Activated naive CD8-positive, alpha-beta T cell treated with anti-CD3 and anti-CD28 coated beads for 36 hours (primary cell): ENCODE measurements at regions not wholly inside any gene's neighbourhood (a gene's known extent, or its start where the extent isn't known, plus 50 kb on each side); places are given as distances from the start of the nearest gene placed in this dataset.
"Not testable (repeated sequence)": the region's sequence is repeated elsewhere in the genome, so short reads cannot be mapped to it uniquely, and the experiment has no call there.

Source experiments
- DNase-seq: peaks from one replicate; pipeline ENCODE4 v3.0.0; 2021
- H3K27ac Mint-ChIP-seq: one replicate; pipeline ENCODE4 v1.8.0; 2022; ENCODE audit warnings: mild to moderate bottlenecking, moderate library complexity, mixed read lengths
- H3K27me3 Mint-ChIP-seq: one replicate; pipeline ENCODE4 v1.8.0; 2022; ENCODE audit warnings: mild to moderate bottlenecking, mixed read lengths
- H3K36me3 Mint-ChIP-seq: one replicate; pipeline ENCODE4 v1.8.0; 2021; ENCODE audit warnings: mild to moderate bottlenecking, mixed read lengths
- H3K4me1 Mint-ChIP-seq: one replicate; pipeline ENCODE4 v1.8.0; 2021; ENCODE audit warnings: mixed read lengths
- H3K4me3 Mint-ChIP-seq: one replicate; pipeline ENCODE4 v1.8.0; 2022; ENCODE audit warnings: mild to moderate bottlenecking, moderate library complexity, mixed read lengths
- H3K9me3 Mint-ChIP-seq: one replicate; pipeline ENCODE4 v1.8.0; 2022; ENCODE audit warnings: mixed read lengths

DNA sequence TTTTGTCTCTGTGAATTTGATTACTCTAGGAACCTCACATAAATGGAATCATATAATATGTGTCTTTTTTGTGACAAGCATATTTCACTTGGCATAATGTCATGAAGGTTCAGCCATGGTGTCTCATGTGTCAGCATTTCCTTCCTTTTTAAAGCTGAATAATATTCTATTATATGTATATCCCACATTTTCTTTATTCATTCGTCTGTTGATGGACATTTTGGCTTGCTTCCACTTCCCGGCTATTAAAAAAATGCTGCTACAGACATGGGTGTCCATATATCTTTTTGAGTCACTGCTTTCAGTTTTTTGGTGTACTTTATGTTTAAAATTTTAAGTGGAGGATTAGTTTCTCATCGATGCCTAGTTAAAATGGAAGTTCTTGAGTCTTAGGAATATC is 59.8 kb upstream of the C5orf63 start:
- Mint-ChIP-seq H3K36me3 (no peaks in the 10 kb centered on the region), H3K4me3 (no peak overlapping the region), H3K27ac (no peak overlapping the region), H3K9me3 (no peaks in the 10 kb centered on the region), H3K27me3 (no peaks in the 10 kb centered on the region), H3K4me1 (no peaks in the 10 kb centered on the region)
- DNase-seq = no peak

DNA sequence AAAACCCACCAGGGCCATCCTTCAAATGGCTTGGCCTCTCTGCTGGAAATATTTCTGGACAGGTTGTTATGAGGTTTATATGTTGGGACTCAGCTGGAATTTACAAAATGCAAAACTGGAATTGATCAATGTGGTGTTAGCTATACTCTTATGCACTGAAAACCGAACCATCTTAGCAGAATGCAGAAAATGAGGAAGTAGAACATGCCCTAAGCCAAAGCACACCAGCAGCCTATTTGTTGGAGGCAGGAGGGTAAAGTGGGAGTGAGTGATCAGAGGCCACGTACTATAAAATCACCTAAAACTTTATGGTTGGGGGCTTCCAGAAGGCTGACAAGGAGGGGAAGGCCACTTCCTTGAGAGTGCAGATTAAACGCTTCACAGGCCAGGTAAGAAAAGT is 63.6 kb upstream of the C5orf63 start:
- Mint-ChIP-seq H3K36me3 (peaks cover 4% of the 10 kb centered on the region), H3K9me3 (no peaks in the 10 kb centered on the region), H3K4me1 (no peaks in the 10 kb centered on the region), H3K27me3 (peaks cover 11% of the 10 kb centered on the region), H3K4me3 (no peak overlapping the region), H3K27ac (no peak overlapping the region)
- DNase-seq = no peak

DNA sequence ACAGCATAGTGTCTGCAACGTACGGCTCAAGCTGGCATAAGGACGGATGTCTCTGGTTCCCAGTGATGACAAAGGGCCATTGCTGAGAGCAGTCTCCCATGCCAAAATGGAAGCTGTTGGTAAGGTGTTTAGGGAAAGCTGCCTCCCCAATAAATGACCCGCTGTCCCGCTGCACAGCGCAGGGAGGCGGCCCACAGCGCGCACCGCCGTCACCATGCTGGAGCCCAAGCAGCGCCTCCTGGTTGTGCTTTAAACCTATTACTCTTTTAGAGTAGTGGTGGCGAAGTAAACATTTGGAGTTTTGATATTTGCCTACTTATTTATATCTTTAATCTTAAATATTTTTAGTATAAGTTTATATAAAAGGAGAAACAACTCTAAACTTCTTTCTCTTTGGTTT is 70.4 kb upstream of the C5orf63 start:
- H3K4me1 Mint-ChIP-seq = no peaks in the 10 kb centered on the region

DNA sequence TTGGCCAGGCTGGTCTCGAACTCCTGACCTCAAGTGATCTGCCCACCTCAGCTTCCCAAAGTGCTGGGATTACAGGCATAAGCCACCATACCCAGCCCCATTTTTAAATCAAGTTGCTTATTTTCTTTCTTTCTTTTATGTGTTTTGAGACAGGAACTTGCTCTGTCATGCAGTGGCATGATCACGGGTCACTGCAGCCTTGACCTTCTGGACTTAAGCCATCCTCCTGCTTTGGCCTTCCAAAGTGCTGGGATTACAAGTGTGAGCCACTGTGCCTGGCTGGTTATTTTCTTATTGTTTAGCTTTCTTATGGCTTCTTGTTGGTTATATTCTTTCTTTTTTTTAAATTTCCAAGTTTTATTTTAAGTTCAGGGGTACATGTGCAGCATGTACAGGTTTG is 79.7 kb upstream of the C5orf63 start:
- Mint-ChIP-seq H3K9me3 (peaks cover 11% of the 10 kb centered on the region), H3K27ac (no peak overlapping the region), H3K27me3 (peaks cover 5% of the 10 kb centered on the region), H3K36me3 (peaks cover 5% of the 10 kb centered on the region), H3K4me3 (no peak overlapping the region), H3K4me1 (no peaks in the 10 kb centered on the region)
- no peak for DNase-seq

More for the DNA sequence above, 70.4 kb upstream of the C5orf63 start:
- H3K4me3 Mint-ChIP-seq = no peak overlapping the region
- no peak for DNase-seq
- no peak overlapping the region for H3K27ac Mint-ChIP-seq
- peaks cover 11% of the 10 kb centered on the region for H3K27me3 Mint-ChIP-seq
- H3K9me3 Mint-ChIP-seq = no peaks in the 10 kb centered on the region
- peaks cover 4% of the 10 kb centered on the region for H3K36me3 Mint-ChIP-seq

DNA sequence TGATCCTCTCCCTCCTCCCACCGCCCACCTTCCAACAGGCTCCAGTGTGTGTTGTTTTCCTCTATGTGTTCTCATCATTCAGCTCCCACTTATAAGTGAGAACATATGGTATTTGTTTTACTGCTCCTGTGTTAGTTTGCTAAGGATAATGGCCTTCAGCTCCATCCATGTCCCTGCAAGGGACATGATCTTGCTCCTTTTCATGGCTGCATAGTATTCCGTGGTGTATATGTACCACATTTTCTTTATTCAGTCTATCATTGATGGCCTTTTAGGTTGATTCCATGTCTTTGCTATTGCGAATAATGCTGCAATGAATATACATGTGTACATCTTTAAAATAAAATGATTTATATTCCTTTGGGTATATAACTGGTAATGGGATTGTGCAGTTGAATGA is 80.2 kb upstream of the C5orf63 start:
- Mint-ChIP-seq H3K27ac (no peak overlapping the region), H3K27me3 (peaks cover 5% of the 10 kb centered on the region), H3K4me3 (no peak overlapping the region), H3K9me3 (peaks cover 14% of the 10 kb centered on the region), H3K36me3 (peaks cover 5% of the 10 kb centered on the region), H3K4me1 (no peaks in the 10 kb centered on the region)
- DNase-seq = no peak

DNA sequence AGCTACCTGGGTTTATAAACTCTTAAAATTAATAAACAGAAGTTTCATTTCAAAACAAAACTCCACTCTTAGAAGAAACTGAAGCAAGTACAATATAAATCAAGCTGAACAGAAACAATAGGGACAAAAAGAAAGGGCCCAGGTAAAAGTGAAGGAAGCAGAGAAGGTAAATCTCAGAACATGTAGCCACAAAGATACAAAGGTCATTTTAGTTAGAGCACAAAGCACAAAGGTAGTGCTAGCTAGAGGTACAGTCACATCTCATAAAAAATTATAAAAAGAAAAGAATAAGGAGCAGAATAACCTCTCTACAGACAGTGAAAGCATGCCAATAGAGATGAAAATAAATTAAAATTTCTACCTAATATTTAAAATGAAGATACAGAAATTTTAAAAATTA is 90.4 kb upstream of the C5orf63 start:
- peaks cover 15% of the 10 kb centered on the region for H3K27me3 Mint-ChIP-seq
- no peaks in the 10 kb centered on the region for H3K4me1 Mint-ChIP-seq
- H3K36me3 Mint-ChIP-seq = peaks cover 1% of the 10 kb centered on the region
- no peak for DNase-seq
- no peak overlapping the region for H3K4me3 Mint-ChIP-seq
- peaks cover under 1% of the 10 kb centered on the region for H3K9me3 Mint-ChIP-seq
- no peak overlapping the region for H3K27ac Mint-ChIP-seq

DNA sequence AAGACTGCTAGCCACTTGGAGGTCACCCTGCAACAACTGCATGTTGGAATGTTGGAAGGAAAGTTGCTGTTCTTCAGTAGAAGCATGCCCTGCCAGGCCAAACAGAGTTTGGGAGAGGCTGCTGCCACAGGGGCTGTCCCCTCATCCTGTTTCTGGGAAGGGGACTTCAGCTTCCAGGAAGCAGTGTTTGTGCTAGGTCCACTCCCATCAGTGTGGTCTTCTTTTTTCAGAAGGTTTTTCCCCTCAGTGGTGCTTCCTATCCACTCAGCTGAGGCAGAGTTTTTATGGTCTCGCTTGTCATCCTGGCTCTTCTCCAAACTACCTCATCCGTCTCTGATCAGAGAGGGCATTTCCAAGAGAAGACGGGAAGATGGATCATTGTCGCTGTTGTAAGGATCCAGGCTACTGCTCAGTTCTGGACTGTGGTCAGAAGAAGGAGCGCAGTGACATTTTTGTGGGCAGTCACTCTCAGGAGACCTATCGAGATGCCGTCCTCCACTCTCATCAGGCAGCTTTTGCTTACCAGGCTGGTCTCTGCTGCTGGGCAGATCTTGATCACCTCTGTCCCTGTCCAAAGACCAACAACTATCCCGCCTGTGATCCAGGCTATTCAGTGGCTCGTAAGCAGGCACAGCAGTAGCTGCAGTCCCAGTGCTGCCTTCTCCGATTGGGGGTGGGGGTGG is 97.8 kb upstream of the C5orf63 start:
- no peak for DNase-seq
- H3K27me3 Mint-ChIP-seq = peaks cover 6% of the 10 kb centered on the region
- H3K4me3 Mint-ChIP-seq = no peak overlapping the region
- no peaks in the 10 kb centered on the region for H3K36me3 Mint-ChIP-seq
- no peak overlapping the region for H3K27ac Mint-ChIP-seq
- no peaks in the 10 kb centered on the region for H3K4me1 Mint-ChIP-seq
- H3K9me3 Mint-ChIP-seq = peaks cover 6% of the 10 kb centered on the region

DNA sequence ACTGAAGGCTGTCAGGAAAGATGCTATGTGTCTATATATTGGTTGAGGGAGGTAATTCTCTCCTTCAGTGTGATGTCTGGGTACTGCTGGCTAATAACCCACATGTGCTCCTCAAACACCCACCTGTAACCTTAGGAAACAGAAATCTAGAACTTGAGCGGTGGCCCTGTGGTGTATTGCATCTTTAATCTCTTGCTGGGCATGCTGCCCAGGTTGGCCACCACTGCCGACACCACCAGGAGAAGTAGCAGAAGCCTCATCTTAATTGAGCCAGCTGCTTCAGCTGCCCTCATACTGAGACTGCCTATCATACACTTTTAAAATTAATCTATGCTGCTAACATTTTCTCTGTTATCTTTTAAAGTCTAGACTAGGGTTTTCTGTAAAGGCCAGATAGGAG is 103.5 kb upstream of the C5orf63 start:
- Mint-ChIP-seq H3K36me3 (no peaks in the 10 kb centered on the region), H3K4me3 (no peak overlapping the region), H3K4me1 (no peaks in the 10 kb centered on the region), H3K27ac (no peak overlapping the region), H3K9me3 (peaks cover 6% of the 10 kb centered on the region), H3K27me3 (peaks cover 12% of the 10 kb centered on the region)
- DNase-seq = no peak

DNA sequence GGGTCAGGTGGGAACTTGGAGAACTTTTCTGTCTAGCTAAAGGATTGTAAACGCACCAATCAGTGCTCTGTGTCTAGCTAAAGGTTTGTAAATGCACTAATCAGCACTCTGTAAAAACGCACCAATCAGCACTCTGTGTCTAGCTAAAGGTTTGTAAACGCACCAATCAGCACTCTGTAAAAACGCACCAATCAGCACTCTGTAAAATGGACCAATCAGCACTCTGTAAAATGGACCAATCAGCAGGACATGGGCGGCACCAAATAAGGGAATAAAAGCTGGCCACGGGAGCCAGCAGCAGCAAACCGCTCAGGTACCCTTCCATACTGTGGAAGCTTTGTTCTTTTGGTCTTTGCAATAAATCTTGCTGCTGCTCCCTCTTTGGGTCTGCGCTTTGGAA is 108.0 kb upstream of the MEGF10 start:
- not testable (repeated sequence) for DNase-seq, H3K4me1 Mint-ChIP-seq, H3K27ac Mint-ChIP-seq, H3K36me3 Mint-ChIP-seq, H3K4me3 Mint-ChIP-seq, H3K9me3 Mint-ChIP-seq
- peaks cover 17% of the 10 kb centered on the region for H3K27me3 Mint-ChIP-seq

DNA sequence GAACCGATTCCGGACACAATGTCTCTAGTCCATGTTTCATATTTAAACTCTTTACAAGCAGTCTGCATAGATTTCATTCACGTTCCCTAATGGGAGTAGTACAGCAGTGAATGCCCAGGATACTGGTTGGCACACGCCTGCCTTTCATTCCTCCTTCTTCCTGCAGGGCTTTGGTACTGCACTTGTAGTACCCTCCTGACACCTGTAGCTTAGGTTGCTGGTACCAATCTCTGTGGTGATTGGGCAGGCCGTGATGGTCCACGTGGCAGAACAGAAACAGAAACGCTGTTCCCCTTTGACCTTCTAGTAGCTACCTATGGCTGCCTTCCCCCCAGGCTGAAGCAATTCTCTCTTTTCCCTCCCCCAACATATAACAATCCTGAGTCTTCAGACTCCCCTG is 107.3 kb upstream of the MEGF10 start:
- no peaks in the 10 kb centered on the region for H3K4me1 Mint-ChIP-seq
- H3K27ac Mint-ChIP-seq = no peak overlapping the region
- H3K36me3 Mint-ChIP-seq = no peaks in the 10 kb centered on the region
- no peak overlapping the region for H3K4me3 Mint-ChIP-seq
- peaks cover 18% of the 10 kb centered on the region for H3K27me3 Mint-ChIP-seq
- no peak for DNase-seq
- no peaks in the 10 kb centered on the region for H3K9me3 Mint-ChIP-seq

DNA sequence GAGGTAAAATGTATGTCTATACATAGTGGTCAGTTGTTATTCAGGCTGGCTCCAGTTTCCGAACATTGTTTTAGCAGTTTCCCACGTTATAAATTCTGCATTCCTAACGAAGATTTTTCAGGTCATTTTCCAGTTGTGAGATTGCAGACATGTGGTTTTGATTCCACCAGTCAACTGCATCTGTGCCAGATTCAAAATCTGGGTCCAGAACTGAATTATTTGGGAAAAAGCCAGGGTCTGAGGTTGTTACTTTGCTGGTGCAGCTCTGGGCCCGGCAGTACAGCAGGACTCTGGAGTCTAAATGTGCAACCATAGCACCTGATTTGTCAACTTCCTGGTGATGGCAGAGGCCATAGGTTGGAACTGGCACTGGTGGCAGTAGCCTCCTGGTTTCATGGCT is 105.7 kb upstream of the MEGF10 start:
- no peak overlapping the region for H3K4me3 Mint-ChIP-seq
- H3K27me3 Mint-ChIP-seq = peaks cover 18% of the 10 kb centered on the region
- H3K9me3 Mint-ChIP-seq = no peaks in the 10 kb centered on the region
- no peaks in the 10 kb centered on the region for H3K36me3 Mint-ChIP-seq
- H3K4me1 Mint-ChIP-seq = no peaks in the 10 kb centered on the region
- DNase-seq = no peak
- no peak overlapping the region for H3K27ac Mint-ChIP-seq

DNA sequence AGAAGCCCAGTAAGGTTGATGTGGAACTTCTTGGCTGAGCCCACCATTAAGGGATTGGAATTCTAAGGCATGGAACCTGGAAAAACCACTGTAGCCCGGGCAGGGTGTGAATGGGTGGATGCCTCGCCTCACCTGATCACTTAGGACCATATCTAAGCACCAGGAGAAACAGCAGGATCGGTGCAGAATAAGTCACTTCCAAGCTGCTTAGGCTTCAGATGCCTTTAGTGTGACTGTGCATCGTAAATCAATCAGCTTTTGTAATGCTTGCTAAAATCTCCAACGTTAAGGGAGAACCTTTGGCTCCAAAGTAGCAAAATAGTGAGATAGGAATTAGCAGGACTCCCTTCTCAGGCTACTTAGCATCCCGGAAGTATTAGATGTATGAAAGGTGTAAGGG is 103.9 kb upstream of the MEGF10 start:
- Mint-ChIP-seq H3K36me3 (no peaks in the 10 kb centered on the region), H3K9me3 (no peaks in the 10 kb centered on the region), H3K4me1 (no peaks in the 10 kb centered on the region), H3K27me3 (peaks cover 18% of the 10 kb centered on the region), H3K4me3 (no peak overlapping the region), H3K27ac (no peak overlapping the region)
- DNase-seq = no peak

DNA sequence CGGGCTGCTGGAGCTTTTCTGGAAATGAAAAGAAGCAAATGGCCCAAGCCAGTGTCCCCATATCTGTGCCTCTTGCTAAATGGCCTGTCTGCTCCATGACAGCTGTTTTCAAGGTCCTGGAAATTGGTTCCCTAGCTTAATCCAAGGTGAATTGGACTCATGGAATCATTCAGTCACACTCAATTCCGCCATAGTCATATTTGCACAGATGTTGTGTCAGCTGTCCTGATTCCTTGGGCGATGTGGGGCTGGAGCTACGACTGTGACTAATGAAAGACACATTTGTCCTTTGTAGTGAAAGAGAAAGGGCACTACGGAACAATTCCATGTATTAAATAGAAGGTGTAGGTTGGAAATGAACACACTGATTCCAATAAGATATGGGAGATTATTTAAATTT is 102.9 kb upstream of the MEGF10 start:
- Mint-ChIP-seq H3K27ac (no peak overlapping the region), H3K4me3 (no peak overlapping the region), H3K27me3 (peaks cover 21% of the 10 kb centered on the region), H3K9me3 (no peaks in the 10 kb centered on the region), H3K36me3 (no peaks in the 10 kb centered on the region), H3K4me1 (no peaks in the 10 kb centered on the region)
- DNase-seq = no peak

DNA sequence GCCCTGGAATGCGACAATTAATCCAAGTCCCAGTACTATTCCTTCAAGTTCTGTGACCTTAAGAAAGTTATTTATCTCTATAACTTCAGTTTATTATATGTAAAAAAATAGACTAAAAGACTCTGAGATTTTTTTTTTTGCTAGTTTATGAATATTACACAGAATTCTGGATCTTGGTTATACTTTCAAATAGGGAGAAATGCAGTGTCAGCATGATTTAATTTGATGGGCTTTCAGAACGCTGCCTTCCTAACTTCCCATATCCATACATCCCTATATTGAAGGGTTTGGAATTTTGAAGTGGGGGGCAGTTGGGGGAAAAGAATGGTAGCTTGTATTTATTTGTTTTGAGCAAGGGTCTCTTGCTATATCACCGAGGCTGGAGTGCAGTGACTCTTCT is 98.4 kb upstream of the MEGF10 start:
- H3K27ac Mint-ChIP-seq = no peak overlapping the region
- H3K4me3 Mint-ChIP-seq = no peak overlapping the region
- H3K9me3 Mint-ChIP-seq = no peaks in the 10 kb centered on the region
- no peaks in the 10 kb centered on the region for H3K36me3 Mint-ChIP-seq
- no peaks in the 10 kb centered on the region for H3K4me1 Mint-ChIP-seq
- no peak for DNase-seq
- H3K27me3 Mint-ChIP-seq = peaks cover 24% of the 10 kb centered on the region

DNA sequence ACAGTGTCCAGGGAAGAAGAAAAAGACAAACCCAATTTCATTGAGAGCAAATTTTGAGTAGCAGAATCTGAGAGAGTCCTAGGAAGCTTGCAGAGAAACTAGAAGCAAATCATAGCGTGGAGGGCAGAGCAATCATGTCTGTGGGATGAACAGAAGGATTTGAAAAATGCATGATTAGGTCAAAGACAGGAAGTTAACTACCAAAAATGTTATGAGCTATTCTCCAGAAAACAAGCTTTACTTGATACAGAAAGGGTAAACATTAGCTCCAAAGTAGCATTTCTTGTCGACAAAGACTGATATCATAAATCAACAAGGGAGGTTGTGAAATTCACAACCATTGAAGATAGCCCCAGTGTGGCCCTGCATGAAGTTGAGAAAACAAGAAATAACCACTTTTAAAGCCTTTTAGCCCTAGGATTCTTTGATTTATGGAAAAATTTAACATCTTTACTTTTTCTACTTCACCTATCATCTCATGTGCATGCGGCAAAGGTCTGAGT is 97.7 kb upstream of the MEGF10 start:
- Mint-ChIP-seq H3K4me3 (no peak overlapping the region), H3K9me3 (no peaks in the 10 kb centered on the region), H3K36me3 (no peaks in the 10 kb centered on the region), H3K4me1 (no peaks in the 10 kb centered on the region), H3K27me3 (peaks cover 18% of the 10 kb centered on the region), H3K27ac (no peak overlapping the region)
- no peak for DNase-seq

DNA sequence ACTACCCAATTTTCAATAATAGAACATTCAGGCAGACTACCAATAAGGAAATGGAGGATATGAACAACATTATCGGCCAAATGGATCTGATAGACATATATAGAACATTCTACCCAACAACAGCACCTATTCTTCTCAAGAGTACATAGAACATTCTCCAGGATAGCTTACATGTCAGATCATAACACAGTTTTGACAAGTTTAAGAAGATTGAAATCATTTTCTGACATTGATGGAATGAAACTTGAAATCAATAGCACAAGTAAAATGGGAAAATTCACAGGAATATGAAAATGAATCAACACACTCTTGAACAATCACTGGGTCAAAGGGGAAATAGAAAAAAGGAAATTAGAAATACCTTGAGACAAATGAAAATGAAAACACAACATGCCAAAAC is 94.6 kb upstream of the MEGF10 start:
- Mint-ChIP-seq H3K9me3 (peaks cover 8% of the 10 kb centered on the region), H3K27ac (no peak overlapping the region), H3K27me3 (peaks cover 29% of the 10 kb centered on the region), H3K4me3 (no peak overlapping the region), H3K4me1 (no peaks in the 10 kb centered on the region), H3K36me3 (no peaks in the 10 kb centered on the region)
- no peak for DNase-seq
